Kidney glomerular epithelial cell (primary cell): ENCODE measurements at regions not wholly inside any gene's neighbourhood (a gene's known extent, or its start where the extent isn't known, plus 50 kb on each side); places are given as distances from the start of the nearest gene placed in this dataset.
"Not testable (repeated sequence)": the region's sequence is repeated elsewhere in the genome, so short reads cannot be mapped to it uniquely, and the experiment has no call there.

Experiments used
- DNase-seq: peaks from one replicate; lab custom pipeline; 2025; lab: John Stamatoyannopoulos, UW

- not testable (repeated sequence) for DNase-seq
Observed at GRCh38 chr22:48620460-48620859, 1207.2 kb downstream of the BRD1 start.

- DNase-seq = no peak
Observed at GRCh38 chr22:48619721-48620120, 1208.0 kb downstream of the BRD1 start.

GRCh38 chr22:48618326-48618725, 1209.3 kb downstream of the BRD1 start:
- DNase-seq = no peak

DNA sequence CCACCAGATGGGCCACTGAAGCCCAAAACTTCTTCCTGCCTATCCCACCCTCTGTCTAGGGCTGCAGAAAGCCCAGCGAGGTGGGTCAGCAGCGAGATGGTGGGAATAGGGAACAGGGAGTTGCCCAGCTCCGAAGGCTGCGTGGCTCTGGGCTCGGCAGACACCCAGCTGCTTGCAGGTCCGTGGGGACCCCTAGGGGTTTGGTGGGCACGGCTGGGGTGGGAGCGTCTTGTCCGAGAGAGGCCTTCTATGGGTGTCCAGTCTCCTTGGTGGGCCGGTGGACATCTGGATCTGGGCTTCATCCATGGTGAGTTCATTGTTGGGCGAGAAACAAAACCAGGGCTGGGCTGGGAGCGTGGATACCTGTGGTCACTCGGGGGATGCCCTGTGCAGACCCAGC, 1211.0 kb downstream of the BRD1 start:
- no peak for DNase-seq

GRCh38 chr22:48615171-48616008, 1212.3 kb downstream of the BRD1 start:
- DNase-seq = no peak

DNA sequence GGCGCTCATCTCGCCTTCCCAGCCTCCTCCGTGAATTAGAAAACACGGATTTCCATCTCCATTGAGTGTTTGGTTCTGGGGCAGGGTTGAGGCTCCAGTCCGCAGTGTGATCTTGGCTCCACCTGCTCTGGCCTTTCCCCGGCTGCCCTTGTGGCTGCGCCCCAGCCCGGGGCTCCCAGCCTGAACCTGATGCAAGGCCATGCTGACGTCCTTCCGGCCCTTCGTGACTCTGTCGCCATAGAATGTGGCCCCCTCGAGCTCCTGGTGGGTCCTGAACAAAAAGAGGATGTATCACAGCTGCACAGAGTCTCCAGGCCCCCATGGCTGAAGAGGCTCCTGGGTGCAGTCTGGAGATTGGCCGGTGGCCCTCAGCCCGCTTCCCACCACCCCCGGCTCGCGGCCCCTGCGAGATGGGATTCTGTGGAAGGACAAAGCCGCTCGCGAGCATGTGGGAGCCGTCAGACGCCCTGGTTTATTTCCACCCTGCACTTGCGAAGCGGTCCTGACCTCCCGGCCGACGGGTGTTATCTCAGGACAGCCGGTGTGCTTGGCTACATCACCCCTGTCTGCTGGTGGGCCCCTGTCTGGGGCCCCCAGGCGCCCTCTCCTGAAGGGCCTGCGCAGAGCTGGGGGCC, 1214.0 kb downstream of the BRD1 start:
- DNase-seq = no peak

GRCh38 chr22:48612077-48612995, 1215.3 kb downstream of the BRD1 start:
- DNase-seq = no peak

DNA sequence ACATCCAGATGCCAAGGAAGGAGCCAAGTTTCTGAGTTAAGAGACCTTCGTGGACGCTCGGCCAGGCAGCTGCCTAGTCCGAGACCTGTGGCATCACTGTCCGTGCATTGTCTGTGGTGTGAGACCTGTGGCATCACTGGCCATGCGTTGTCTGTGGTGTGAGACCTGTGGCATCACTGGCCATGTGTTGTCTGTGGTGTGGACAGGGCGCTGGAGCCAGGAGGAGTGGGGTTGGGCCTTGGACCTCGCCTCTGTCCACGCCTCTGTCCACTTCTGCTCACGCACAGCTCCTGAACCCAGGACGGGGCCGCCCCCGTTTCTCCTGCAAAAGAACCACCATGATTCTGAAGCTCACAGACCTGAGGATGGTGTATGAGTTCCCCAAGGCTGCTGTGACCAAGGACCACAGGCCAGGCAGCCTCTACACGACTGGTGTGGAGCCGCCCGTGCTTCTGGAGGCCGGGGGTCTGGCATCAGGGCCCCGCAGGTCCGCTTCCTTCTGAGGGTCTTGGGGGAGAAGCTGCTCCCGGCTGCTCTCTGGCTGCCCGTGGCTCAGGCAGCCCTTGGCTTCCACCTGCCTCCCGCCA, 1218.3 kb downstream of the BRD1 start:
- no peak for DNase-seq

DNA sequence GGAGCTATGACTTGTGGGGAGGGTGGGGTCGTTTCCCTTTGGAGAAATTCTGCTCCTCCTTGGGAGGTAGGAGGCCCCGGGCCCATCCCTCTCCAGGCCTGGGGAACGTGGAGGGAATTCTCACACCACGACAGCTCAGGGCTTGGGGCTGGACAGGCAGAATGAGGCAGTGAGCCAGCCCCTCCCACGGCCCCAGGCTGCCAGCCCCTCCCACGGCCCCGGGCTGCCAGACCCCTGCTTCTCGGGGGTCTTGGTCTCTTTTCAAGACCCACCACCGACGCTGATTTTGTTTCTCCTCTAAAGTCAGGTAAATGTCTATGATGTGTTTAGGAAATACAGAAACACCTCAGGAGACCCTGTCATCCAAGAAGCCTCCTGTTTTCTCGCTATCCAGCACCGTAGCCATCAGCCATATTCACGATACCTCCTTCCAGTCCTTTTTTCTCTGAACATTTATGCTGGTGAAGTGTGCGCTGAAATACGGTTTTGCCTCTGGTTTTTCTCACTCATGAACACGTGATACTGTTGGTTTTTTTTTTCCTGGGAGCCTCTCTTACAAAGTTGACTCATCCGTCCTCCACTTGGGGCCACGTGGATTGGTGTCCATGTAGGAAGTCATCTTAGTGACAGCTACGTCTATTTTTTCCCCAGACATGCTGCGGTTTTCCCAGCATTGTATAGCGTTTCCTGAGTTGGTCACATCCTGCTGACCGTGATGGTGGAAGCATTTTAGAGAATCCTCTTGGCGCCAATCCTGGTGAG, 1219.6 kb downstream of the BRD1 start:
- DNase-seq = no peak

- no peak for DNase-seq
Observed at GRCh38 chr22:48606684-48607307, 1220.9 kb downstream of the BRD1 start.

DNA sequence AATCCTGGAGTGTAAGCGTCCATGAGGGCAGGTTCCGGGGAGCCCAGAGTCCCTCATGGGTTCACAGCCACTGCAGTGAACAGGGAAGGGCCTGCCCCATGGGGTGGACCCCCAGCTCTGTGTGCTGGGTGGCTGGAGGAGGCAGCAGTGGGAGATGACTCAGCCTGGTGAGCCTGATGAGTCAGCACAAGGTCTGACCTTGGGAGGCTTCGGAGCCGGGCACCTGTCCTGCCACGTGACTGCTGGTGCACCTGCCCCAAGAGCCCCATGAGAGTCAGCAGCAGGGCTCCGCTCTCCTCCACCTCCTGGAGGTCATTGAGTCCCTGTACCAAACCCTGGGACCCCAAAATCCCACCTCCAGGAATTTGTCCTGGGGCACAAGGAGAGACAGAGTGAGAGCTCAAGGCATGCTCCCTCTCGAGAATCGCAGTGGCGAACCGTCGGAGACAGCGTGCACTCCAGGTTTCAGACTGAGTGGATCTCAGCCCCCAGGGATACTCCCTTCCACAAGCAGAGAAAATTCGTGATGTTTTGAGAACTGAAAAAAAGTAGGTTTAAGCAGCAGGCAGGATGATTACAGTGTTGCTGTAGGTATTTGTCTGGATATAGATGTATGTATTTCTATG, 1221.7 kb downstream of the BRD1 start:
- DNase-seq = no peak

DNA sequence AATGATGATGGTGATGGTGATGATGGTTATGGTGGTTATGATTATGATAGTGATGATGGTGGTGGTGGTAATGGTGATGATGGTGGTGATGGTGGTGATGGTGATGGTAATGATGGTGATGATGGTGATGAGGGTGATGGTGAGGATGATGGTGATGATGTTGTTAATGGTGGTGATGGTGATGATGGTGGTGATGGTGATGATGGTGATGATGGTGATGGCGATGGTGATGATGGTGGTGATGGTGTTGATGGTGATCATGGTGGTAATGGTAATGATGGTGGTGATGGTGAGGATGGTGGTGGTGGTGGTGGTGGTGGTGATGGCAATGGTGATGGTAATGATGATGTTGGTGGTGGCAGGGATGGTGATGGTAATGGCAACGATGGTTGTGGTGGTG, 1222.5 kb downstream of the BRD1 start:
- DNase-seq = no peak

DNA sequence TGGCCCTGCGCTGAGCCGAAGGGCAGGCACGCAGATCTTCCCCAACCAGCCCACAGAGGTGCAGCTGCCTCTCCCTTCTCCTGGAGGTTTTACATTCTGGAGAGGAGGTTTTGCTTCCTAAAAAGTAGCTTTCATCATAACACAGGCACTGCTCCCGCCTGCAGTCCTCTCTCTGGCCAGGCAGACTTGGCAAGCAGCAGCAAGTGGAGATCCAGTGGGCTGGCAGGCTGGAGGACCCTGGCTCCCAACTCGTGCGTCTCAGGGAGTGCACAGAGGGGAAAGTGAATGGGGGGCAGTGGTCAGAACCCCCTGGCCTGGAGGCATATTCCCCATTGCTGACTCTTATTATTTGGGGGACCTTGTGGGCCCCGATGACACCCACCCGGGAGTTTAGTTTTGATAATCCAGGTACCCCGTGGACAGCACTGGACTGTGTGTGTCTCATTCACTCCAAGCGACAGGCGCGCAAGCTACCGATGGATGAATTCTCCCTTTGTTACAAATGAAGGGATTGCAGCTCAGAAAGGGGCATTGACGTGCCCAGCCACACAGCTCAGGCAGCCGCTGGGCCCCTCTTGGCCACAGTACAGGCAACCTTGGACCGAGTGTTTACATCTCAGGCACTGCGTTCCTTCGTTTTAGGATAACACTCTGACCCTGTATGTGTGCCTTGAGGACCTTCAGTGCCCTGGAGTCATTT, 1223.9 kb downstream of the BRD1 start:
- no peak for DNase-seq

- no peak for DNase-seq
Observed at GRCh38 chr22:48602805-48603518, 1224.7 kb downstream of the BRD1 start.

DNA sequence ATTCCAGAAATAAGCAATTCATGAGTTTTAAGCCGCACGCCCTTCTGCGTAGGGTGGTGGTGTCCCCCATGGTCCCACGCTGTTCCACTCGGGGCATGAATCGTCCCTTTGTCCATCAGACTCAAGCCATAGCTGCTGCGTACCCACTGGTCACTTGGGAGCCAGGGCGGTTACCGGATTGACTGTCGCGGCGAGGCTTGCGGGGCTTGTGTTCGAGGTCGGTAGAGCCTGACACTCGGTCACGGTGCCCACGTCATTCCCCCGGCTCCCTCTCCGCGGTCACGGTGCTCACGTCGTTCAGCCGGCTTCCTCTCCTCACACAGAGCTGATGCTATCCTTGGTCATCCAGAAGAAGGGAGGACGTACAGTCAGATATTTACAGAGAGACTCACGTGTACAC, 1227.0 kb downstream of the BRD1 start:
- DNase-seq = no peak

DNA sequence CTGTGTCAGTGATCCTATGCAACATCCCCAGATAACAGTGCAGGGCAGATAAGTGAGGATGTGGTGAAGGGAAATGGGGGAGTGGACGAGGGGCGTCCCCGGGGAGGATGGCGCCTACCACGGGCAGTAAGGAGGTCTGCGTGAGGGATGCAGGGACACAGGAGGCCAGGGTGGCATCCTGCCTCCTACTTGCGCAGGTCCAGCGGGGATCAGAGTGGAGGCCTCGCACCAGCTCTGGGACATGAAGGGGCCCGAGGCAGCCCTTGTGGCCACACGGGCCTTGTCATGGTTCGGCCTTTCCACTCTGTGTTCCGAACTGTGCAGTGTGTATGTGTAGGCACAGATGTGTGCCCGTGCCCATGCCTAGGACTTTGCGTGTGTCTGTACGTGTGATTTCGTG, 1227.5 kb downstream of the BRD1 start:
- DNase-seq = no peak

GRCh38 chr22:48599346-48599745, 1228.3 kb downstream of the BRD1 start:
- no peak for DNase-seq

DNA sequence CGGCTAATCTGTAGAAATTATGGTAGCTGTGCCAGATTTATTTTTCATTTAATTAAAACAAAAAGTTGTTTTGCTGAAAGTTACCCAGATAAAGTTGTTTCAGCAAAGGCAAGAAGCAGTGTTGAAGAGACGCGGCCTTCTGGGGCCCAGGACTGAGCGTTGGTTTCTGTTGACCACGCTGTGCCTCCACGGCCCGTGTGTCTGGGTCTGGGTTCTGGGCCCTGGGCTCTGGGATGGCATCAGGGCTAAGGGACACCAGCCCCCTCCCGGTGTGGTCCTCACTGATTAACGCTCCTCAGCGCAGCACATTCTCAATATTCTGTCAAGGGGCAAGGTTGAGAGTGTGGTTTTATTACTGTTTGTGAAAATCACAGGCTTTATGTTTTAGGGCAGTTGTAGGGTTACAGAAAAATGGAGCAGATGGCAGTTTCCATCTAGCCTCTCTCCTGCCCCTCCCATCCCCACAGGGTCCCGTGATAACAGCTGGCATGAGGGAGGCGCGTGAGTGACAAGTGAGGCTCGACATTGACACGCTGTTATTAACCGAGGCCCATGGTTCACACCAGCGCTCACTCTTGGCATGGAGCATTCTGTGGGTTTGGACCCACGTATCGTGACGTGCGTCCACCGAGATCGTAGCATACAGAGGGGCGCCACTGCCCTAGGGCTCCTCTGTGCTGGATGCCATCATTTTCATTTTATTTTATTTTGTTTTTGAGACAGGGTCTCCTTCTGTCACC, 1231.4 kb downstream of the BRD1 start:
- no peak for DNase-seq

GRCh38 chr22:48595511-48595905, 1232.2 kb downstream of the BRD1 start:
- no peak for DNase-seq
